GM18502 (cell line): ENCODE measurements at regions not wholly inside any gene's neighbourhood (a gene's known extent, or its start where the extent isn't known, plus 50 kb on each side); places are given as distances from the start of the nearest gene placed in this dataset.
"Not testable (repeated sequence)": the region's sequence is repeated elsewhere in the genome, so short reads cannot be mapped to it uniquely, and the experiment has no call there.

Experiments
- ATAC-seq: cut with Tn5 transposase; IDR thresholded peaks from one replicate; pipeline ENCODE4 v1.9.1; 2021; ENCODE audit warnings: mild to moderate bottlenecking; ENCODE audit not compliant: unreplicated experiment, poor library complexity

- not testable (repeated sequence) for ATAC-seq
Measured at GRCh38 chr4:162851241-162851758, 315.4 kb downstream of the NAF1 start.

GRCh38 chr4:162849937-162850336, 316.8 kb downstream of the NAF1 start:
- no peak for ATAC-seq

GRCh38 chr4:162847945-162848549, 318.6 kb downstream of the NAF1 start:
- no peak for ATAC-seq

GRCh38 chr4:162841753-162842152, 324.9 kb downstream of the NAF1 start:
- ATAC-seq = no peak

- ATAC-seq = peak; percentile 49
Measured at GRCh38 chr4:162839814-162840213, 326.9 kb downstream of the NAF1 start.

- ATAC-seq = no peak
Measured at GRCh38 chr4:162838671-162839070, 328.0 kb downstream of the NAF1 start.

- ATAC-seq = no peak
Measured at GRCh38 chr4:162837679-162838078, 329.0 kb downstream of the NAF1 start.

- ATAC-seq = no peak
Measured at GRCh38 chr4:162837241-162837640, 329.4 kb downstream of the NAF1 start.

GRCh38 chr4:162836773-162837172, 329.9 kb downstream of the NAF1 start:
- no peak for ATAC-seq

GRCh38 chr4:162836258-162836657, 330.4 kb downstream of the NAF1 start:
- not testable (repeated sequence) for ATAC-seq

GRCh38 chr4:162830899-162831298, 335.8 kb downstream of the NAF1 start:
- ATAC-seq = no peak

GRCh38 chr4:162817374-162817773, 349.3 kb downstream of the NAF1 start:
- not testable (repeated sequence) for ATAC-seq

GRCh38 chr4:162804351-162804924, 362.3 kb downstream of the NAF1 start:
- ATAC-seq = no peak

GRCh38 chr4:162803378-162803777, 363.3 kb downstream of the NAF1 start:
- ATAC-seq = no peak

GRCh38 chr4:162797108-162797507, 369.6 kb downstream of the NAF1 start:
- ATAC-seq = no peak

- ATAC-seq = no peak
Measured at GRCh38 chr4:162793571-162793970, 373.1 kb downstream of the NAF1 start.

GRCh38 chr4:162793004-162793403, 373.7 kb downstream of the NAF1 start:
- no peak for ATAC-seq

GRCh38 chr4:162791226-162791625, 375.5 kb downstream of the NAF1 start:
- ATAC-seq = no peak

GRCh38 chr4:162787120-162787519, 379.6 kb downstream of the NAF1 start:
- no peak for ATAC-seq

- no peak for ATAC-seq
Measured at GRCh38 chr4:162782778-162783525, 383.7 kb downstream of the NAF1 start.

GRCh38 chr4:162782096-162782777, 384.5 kb downstream of the NAF1 start:
- ATAC-seq = no peak
